Upper lobe of left lung (tissue), 6 donors: ENCODE measurements at regions not wholly inside any gene's neighbourhood (a gene's known extent, or its start where the extent isn't known, plus 50 kb on each side); places are given as distances from the start of the nearest gene placed in this dataset.
"Not testable (repeated sequence)": the region's sequence is repeated elsewhere in the genome, so short reads cannot be mapped to it uniquely, and the experiment has no call there.

Source experiments
- ATAC-seq, 2 donors: fragments of 200-7000 bp; cut with Tn5 transposase; one replicate each; pipeline ENCODE4 v1.9.1; 2022; ENCODE audit warnings: mild to moderate bottlenecking in 2 of 2, moderate library complexity in 2 of 2; ENCODE audit not compliant: low FRiP score in 2 of 2
- DNase-seq, 2 donors: peaks; one replicate each; pipeline ENCODE4 v3.0.0-alpha.2; 2019 to 2020
- H3K27ac ChIP-seq, 4 donors: fragments of 200-600 bp; sonication (generic); one replicate each; pipeline ENCODE4 v1.5.1; 2016 to 2019
- H3K27me3 ChIP-seq, 4 donors: fragments of 200-600 bp; sonication (generic); one replicate each; pipeline ENCODE4 v1.5.1; 2017 to 2019
- H3K36me3 ChIP-seq, 4 donors: fragments of 200-600 bp; sonication (generic); one replicate each; pipeline ENCODE4 v1.5.1; 2016 to 2019
- H3K4me1 ChIP-seq, 4 donors: fragments of 200-600 bp; sonication (generic); one replicate each; pipeline ENCODE4 v1.5.1; 2018 to 2019
- H3K4me3 ChIP-seq, 4 donors: fragments of 200-600 bp; sonication (generic); one replicate each; pipeline ENCODE4 v1.5.1; 2017 to 2019; ENCODE audit warnings: mild to moderate bottlenecking in 2 of 4, moderate library complexity in 1 of 4
- H3K9me3 ChIP-seq, 4 donors: fragments of 200-600 bp; sonication (generic); one replicate each; pipeline ENCODE4 v1.5.1; 2018 to 2019
- CTCF ChIP-seq, 6 experiments: fragments of 450-650 bp in 4 of 6; fragments of 200-600 bp in 2 of 6; sonication (generic) in 2 of 6; IDR thresholded peaks; one replicate each; pipeline ENCODE4 v1.5.1; 2016 to 2019; ENCODE audit warnings: antibody characterized with exemption in 6 of 6
- EP300 ChIP-seq, 4 donors: sonication (generic); formaldehyde crosslinking; IDR thresholded peaks; one replicate each; pipeline ENCODE4 v1.5.1; 2017; ENCODE audit warnings: antibody characterized with exemption in 4 of 4, control low read depth in 2 of 4
- POLR2A ChIP-seq, 4 donors: fragments of 450-650 bp; IDR thresholded peaks; one replicate each; pipeline ENCODE4 v1.5.1; 2016 to 2017; ENCODE audit warnings: antibody characterized with exemption in 4 of 4, mild to moderate bottlenecking in 2 of 4
- POLR2AphosphoS5 ChIP-seq, 2 donors: sonication (generic); formaldehyde crosslinking; IDR thresholded peaks; one replicate each; pipeline ENCODE4 v1.5.1; 2017; ENCODE audit warnings: antibody characterized with exemption in 2 of 2
- WGBS, 2 donors: methylation state at CpG; one replicate each; pipeline ENCODE4 v1.1.5; 2017 to 2018; 5-methylcytosine and 5-hydroxymethylcytosine counted together
- donor health status: DM: no; HTN: no; CAD: no; lungs with moderate emphysema.
- donor health status: DM: no; HTN: yes; CAD: no; lungs with severe emphysema.

GRCh38 chr3:150323770-150324169, 84.3 kb upstream of the TSC22D2 start:
- Histone ChIP-seq H3K27ac (no peak overlapping the region), H3K9me3 (no peaks in the 10 kb centered on the region), H3K36me3 (no peaks in the 10 kb centered on the region), H3K4me1 (peaks cover 0 to 8% (median 0%) of the 10 kb centered on the region in 4 donors), H3K27me3 (no peaks in the 10 kb centered on the region), H3K4me3 (no peak overlapping the region)
- no peak for DNase-seq
- no peak for ATAC-seq
- WGBS, 2 donors, result 85 to 94% methylated on average over 1 of the region's 1 CpG
- no peak for TF ChIP-seq POLR2AphosphoS5 (IDR thresholded peaks at IDR 0.05)

GRCh38 chr3:150323091-150323490, 85.0 kb upstream of the TSC22D2 start:
- not testable (repeated sequence) for H3K27ac ChIP-seq, H3K27me3 ChIP-seq, H3K4me1 ChIP-seq, H3K9me3 ChIP-seq, H3K4me3 ChIP-seq, H3K36me3 ChIP-seq, ATAC-seq
- WGBS, 2 donors, result 100% methylated on average over 1 to 10 of the region's 23 CpGs
- DNase-seq, result peak in 1 of 2 donors; percentile 71

- H3K4me3 ChIP-seq, H3K27ac ChIP-seq, DNase-seq, H3K4me1 ChIP-seq, H3K36me3 ChIP-seq, H3K27me3 ChIP-seq, H3K9me3 ChIP-seq, ATAC-seq: not testable (repeated sequence)
- WGBS, 2 donors, result 57 to 86% methylated on average over 1 of the region's 1 CpG
Measured at GRCh38 chr3:150320971-150321370, 87.1 kb upstream of the TSC22D2 start.

- H3K4me1 ChIP-seq, result peaks cover 0 to 5% (median 3%) of the 10 kb centered on the region in 4 donors
- no peaks in the 10 kb centered on the region for H3K36me3 ChIP-seq
- TF ChIP-seq EP300 (IDR thresholded peaks at IDR 0.05) (no peak), CTCF (IDR thresholded peaks at IDR 0.05) (no peak), POLR2AphosphoS5 (IDR thresholded peaks at IDR 0.05) (no peak), POLR2A (IDR thresholded peaks at IDR 0.05) (no peak)
- ATAC-seq, result peak in 1 of 2 donors; percentile 65
- no peaks in the 10 kb centered on the region for H3K27me3 ChIP-seq
- H3K4me3 ChIP-seq, result no peak overlapping the region
- no peak for DNase-seq
- no peak overlapping the region for H3K27ac ChIP-seq
- H3K9me3 ChIP-seq, result no peaks in the 10 kb centered on the region
Measured at GRCh38 chr3:150319900-150320299, 88.2 kb upstream of the TSC22D2 start.

GRCh38 chr3:150317469-150317868, 90.6 kb upstream of the TSC22D2 start:
- Histone ChIP-seq H3K27me3 (no peaks in the 10 kb centered on the region), H3K4me1 (peaks cover 0 to 12% (median 5%) of the 10 kb centered on the region in 4 donors), H3K4me3 (no peak overlapping the region), H3K27ac (no peak overlapping the region), H3K36me3 (no peaks in the 10 kb centered on the region), H3K9me3 (no peaks in the 10 kb centered on the region)
- no peak for ATAC-seq
- 49 to 58% methylated on average over 2 of the region's 2 CpGs for WGBS, 2 donors
- TF ChIP-seq POLR2AphosphoS5 (IDR thresholded peaks at IDR 0.05) (no peak), POLR2A (IDR thresholded peaks at IDR 0.05) (no peak), EP300 (IDR thresholded peaks at IDR 0.05) (no peak), CTCF (IDR thresholded peaks at IDR 0.05) (no peak)
- no peak for DNase-seq

- Histone ChIP-seq H3K36me3 (no peaks in the 10 kb centered on the region), H3K4me1 (peaks cover 0 to 16% (median 7%) of the 10 kb centered on the region in 4 donors), H3K27ac (no peak overlapping the region), H3K9me3 (no peaks in the 10 kb centered on the region), H3K27me3 (no peaks in the 10 kb centered on the region), H3K4me3 (no peak overlapping the region)
- TF ChIP-seq CTCF (IDR thresholded peaks at IDR 0.05), result no peak
- TF ChIP-seq EP300 (IDR thresholded peaks at IDR 0.05), result no peak
- TF ChIP-seq POLR2A (IDR thresholded peaks at IDR 0.05), result no peak
- TF ChIP-seq POLR2AphosphoS5 (IDR thresholded peaks at IDR 0.05), result no peak
- no peak for DNase-seq
- no peak for ATAC-seq
- 26 to 28% methylated on average over 1 of the region's 1 CpG for WGBS, 2 donors
Measured at GRCh38 chr3:150315721-150316120, 92.4 kb upstream of the TSC22D2 start.
